Left ventricle myocardium inferior (tissue), 1 donor: ENCODE measurements at regions not wholly inside any gene's neighbourhood (a gene's known extent, or its start where the extent isn't known, plus 50 kb on each side); places are given as distances from the start of the nearest gene placed in this dataset.

ENCODE experiments used
- DNase-seq: peaks from one replicate; pipeline ENCODE4 v3.0.0-alpha.2; 2020
- H3K27ac ChIP-seq: fragments of 200-600 bp; replicated peaks from 2 replicates; pipeline ENCODE4 v1.8.0; 2021
- H3K27me3 ChIP-seq: fragments of 200-600 bp; 2 replicates; pipeline ENCODE4 v1.8.0; 2021; ENCODE audit warnings: low read depth
- H3K36me3 ChIP-seq: fragments of 200-600 bp; 2 replicates; pipeline ENCODE4 v1.8.0; 2021
- H3K4me1 ChIP-seq: fragments of 200-600 bp; 2 replicates; pipeline ENCODE4 v1.8.0; 2021
- H3K4me3 ChIP-seq: fragments of 200-600 bp; 2 replicates; pipeline ENCODE4 v1.8.0; 2021; ENCODE audit warnings: mild to moderate bottlenecking, moderate library complexity
- H3K9me3 ChIP-seq: fragments of 200-600 bp; replicated peaks from 2 replicates; pipeline ENCODE4 v1.8.0; 2021
- intact Hi-C: fragments of 100-400 bp; cut with micrococcal nuclease; formaldehyde crosslinking; loops from one replicate; pipeline ENCODE4 v1.11.0; 2022
- TF ChIP-seq, protein P1 (sequence below): fragments of 200-600 bp; IDR thresholded peaks from 2 replicates; pipeline ENCODE4 v1.8.0; 2021; ENCODE audit warnings: antibody characterized with exemption, mild to moderate bottlenecking, borderline replicate concordance
- donor health status: DM: no; HTN: yes; CAD: no; lungs with severe emphysema.

DNA sequence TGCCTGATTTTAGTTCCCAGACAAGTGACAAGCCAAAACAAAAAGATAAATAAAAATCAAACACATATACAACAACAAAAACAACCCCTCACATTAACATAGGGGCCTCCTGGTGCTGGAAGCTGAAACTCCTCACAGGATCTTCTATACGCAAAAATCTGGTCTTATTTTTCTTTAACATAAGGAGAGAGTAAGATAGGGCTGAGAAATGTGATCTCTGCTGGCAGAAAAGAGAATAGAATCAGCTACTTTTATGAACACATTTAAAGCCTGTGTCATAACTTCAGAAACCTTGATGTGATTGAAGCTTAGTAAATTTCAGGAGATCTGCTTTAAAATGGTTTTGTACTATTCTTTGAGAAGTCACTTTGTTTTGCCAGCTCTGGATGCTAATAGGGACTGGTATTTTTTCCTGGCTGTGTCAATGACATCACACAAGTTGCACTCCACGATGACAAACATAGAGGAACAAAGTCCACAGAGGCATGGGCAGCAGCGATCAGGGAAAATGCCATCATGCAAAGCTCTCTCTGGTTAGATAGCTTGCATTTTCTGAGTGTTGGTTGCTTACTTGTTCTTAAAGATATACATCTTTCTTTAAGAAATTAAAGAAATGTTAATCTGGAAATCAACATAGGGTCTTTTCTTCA, 176.6 kb upstream of the SP4 start:
- Histone ChIP-seq H3K36me3 (no peaks in the 10 kb centered on the region), H3K4me1 (no peaks in the 10 kb centered on the region), H3K9me3 (no peaks in the 10 kb centered on the region), H3K27me3 (peaks cover 99% of the 10 kb centered on the region), H3K4me3 (no peak overlapping the region), H3K27ac (no peak overlapping the region)
- intact Hi-C loops: loop anchor here (10.0 kb wide), 1 partner anchor 254 kb away; no protein-coding TSS in a partner anchor
- DNase-seq: no peak
- TF ChIP-seq, protein P1, sequence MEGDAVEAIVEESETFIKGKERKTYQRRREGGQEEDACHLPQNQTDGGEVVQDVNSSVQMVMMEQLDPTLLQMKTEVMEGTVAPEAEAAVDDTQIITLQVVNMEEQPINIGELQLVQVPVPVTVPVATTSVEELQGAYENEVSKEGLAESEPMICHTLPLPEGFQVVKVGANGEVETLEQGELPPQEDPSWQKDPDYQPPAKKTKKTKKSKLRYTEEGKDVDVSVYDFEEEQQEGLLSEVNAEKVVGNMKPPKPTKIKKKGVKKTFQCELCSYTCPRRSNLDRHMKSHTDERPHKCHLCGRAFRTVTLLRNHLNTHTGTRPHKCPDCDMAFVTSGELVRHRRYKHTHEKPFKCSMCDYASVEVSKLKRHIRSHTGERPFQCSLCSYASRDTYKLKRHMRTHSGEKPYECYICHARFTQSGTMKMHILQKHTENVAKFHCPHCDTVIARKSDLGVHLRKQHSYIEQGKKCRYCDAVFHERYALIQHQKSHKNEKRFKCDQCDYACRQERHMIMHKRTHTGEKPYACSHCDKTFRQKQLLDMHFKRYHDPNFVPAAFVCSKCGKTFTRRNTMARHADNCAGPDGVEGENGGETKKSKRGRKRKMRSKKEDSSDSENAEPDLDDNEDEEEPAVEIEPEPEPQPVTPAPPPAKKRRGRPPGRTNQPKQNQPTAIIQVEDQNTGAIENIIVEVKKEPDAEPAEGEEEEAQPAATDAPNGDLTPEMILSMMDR: no peak

DNA sequence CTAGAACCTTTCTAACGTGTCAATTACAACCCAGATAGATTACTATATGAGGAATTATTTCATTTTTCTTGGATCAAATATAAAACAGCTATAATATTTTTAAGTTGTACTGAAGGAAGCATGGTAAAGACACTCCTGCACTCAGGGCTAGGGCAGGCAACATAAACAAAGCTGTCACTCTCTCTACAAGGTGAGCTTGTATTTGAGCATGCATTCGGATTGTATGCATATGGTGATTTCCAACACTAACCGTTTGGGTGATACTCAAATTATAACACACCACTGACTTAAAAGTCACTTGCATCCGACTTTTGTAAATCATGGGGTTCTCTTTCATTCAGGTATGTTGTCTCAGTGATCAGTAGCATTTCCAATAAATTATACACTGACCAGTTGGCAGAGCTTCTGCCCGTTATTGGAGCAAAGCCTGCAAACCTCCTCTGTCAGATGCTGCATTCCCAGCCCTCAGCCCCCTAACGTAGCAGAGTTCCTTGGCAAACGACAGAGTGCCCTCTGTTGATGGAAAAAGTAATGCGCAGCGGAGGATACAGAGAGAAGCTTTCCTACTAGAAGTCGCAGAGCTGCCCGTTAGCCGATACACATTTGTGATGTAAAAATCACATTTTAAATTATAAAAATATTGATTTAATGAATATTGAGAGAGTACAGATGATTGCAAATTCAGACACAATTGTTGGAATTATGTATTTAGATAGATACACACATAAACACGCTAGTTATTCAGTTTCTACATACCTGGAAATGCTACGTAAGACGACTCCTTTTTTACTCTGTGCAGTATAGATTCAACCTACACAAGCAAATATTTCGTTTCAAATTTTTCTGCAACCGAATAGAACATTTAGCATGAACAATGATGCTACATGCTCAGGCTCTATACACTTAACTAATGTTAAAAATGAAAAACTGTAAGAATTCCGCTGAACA, 173.9 kb upstream of the SP4 start:
- TF ChIP-seq, protein P1: peak; percentile 61
- H3K4me3 ChIP-seq: no peak overlapping the region
- no peak overlapping the region for H3K27ac ChIP-seq
- H3K4me1 ChIP-seq: no peaks in the 10 kb centered on the region
- no peaks in the 10 kb centered on the region for H3K9me3 ChIP-seq
- no peak for DNase-seq
- peaks cover 100% of the 10 kb centered on the region for H3K27me3 ChIP-seq
- no peaks in the 10 kb centered on the region for H3K36me3 ChIP-seq
- intact Hi-C loops: loop anchor here (10.0 kb wide), 1 partner anchor 251 kb away; no protein-coding TSS in a partner anchor

DNA sequence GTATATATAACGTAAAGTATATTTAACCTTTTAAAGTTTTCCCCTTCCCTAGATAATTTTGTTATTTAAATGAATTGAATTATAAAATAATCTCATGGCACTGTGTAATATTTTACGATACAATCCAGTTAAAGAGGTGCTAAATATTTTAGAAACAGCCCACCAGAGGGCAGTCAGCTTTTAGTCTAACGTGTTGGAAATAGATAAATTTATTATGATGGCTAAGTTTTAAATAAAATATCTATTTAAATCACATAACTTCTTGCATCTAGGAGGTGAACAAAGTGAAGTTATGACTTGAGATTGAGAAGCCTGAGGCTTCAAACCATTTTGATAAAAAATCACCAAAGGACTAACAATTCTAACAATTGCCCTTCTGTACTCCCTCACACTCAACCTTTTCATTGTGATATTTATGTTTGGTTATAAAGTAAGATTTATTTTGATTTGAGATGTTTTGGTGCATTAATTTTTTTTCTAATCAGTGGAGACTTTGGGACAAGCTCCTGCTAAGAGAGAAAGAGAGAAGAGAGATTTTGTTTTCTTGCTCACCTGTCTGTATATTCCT, 171.5 kb upstream of the SP4 start:
- Histone ChIP-seq H3K4me1 (no peaks in the 10 kb centered on the region), H3K9me3 (no peaks in the 10 kb centered on the region), H3K27me3 (peaks cover 93% of the 10 kb centered on the region), H3K27ac (no peak overlapping the region), H3K36me3 (no peaks in the 10 kb centered on the region), H3K4me3 (no peak overlapping the region)
- intact Hi-C loops: loop anchor here (10.0 kb wide), 1 partner anchor 248 kb away; no protein-coding TSS in a partner anchor
- TF ChIP-seq, protein P1: peak; percentile 52
- no peak for DNase-seq

DNA sequence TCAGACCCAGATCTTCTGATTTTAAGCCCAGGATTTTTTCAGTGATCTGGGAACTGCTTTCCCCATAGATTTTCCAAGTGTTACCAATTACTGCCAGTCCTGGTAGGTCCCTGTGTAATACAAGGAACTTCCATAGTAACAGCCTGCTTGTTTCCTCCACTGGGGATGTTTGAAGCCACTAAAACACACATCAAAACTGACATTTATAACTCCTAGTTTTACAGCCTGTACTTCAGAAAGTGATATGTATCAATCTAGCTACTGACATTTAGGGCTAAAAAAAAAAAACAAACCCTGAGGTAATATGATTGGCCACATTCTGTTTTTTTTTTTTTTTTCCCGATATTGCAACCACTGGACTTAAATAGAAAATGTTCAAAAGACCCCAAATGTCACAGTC, 166.9 kb upstream of the SP4 start:
- no peak overlapping the region for H3K4me3 ChIP-seq
- intact Hi-C loops: no loop called here
- TF ChIP-seq, protein P1: no peak

More for the DNA sequence above, 166.9 kb upstream of the SP4 start:
- Histone ChIP-seq H3K27me3 (peaks cover 60% of the 10 kb centered on the region), H3K27ac (no peak overlapping the region), H3K4me1 (no peaks in the 10 kb centered on the region), H3K36me3 (no peaks in the 10 kb centered on the region), H3K9me3 (no peaks in the 10 kb centered on the region)
- DNase-seq: no peak
